Mesenchymal stem cell (in vitro differentiated cells and primary cell): ENCODE measurements at regions not wholly inside any gene's neighbourhood (a gene's known extent, or its start where the extent isn't known, plus 50 kb on each side); places are given as distances from the start of the nearest gene placed in this dataset.

Experiments
- DNase-seq: peaks from one replicate; pipeline ENCODE4 v3.0.0-alpha.2; 2013
- H2AFZ ChIP-seq: one replicate; pipeline ENCODE4 v1.6.1; 2013; ENCODE audit warnings: low read depth, mild to moderate bottlenecking, control low read depth, inconsistent platforms, low read length, moderate library complexity
- H2AK5ac ChIP-seq: 2 replicates; pipeline ENCODE4 v1.6.1; 2013; ENCODE audit warnings: low read length, moderate library complexity, mild to moderate bottlenecking, inconsistent platforms; ENCODE audit not compliant: severe bottlenecking
- H2BK120ac ChIP-seq: one replicate; pipeline ENCODE4 v1.6.1; 2013; ENCODE audit warnings: low read depth, mild to moderate bottlenecking, inconsistent platforms, low read length, moderate library complexity
- H2BK12ac ChIP-seq, 2 experiments: one replicate each; pipeline ENCODE4 v1.6.1; 2013; ENCODE audit warnings: inconsistent platforms in 2 of 2, low read length in 2 of 2, mild to moderate bottlenecking in 2 of 2, moderate library complexity in 2 of 2, control low read depth in 1 of 2
- H2BK15ac ChIP-seq: one replicate; pipeline ENCODE4 v1.6.1; 2013; ENCODE audit warnings: mild to moderate bottlenecking, low read depth, inconsistent platforms; ENCODE audit not compliant: poor library complexity, severe bottlenecking
- H2BK5ac ChIP-seq: 2 replicates; pipeline ENCODE4 v1.6.1; 2013; ENCODE audit warnings: low read depth, mild to moderate bottlenecking, low read length, control low read depth, inconsistent platforms; ENCODE audit not compliant: poor library complexity, severe bottlenecking
- H3K14ac ChIP-seq, 2 experiments: one replicate each; pipeline ENCODE4 v1.6.1; 2013; ENCODE audit warnings: inconsistent platforms in 2 of 2, low read length in 2 of 2, control low read depth in 1 of 2, mild to moderate bottlenecking in 1 of 2, moderate library complexity in 1 of 2
- H3K18ac ChIP-seq, 2 experiments: one replicate each; pipeline ENCODE4 v1.6.1; 2013; ENCODE audit warnings: inconsistent platforms in 2 of 2, low read length in 2 of 2, control low read depth in 1 of 2, low read depth in 1 of 2, mild to moderate bottlenecking in 1 of 2
- H3K23ac ChIP-seq, 2 experiments: one replicate each; pipeline ENCODE4 v1.6.1; 2013; ENCODE audit warnings: inconsistent platforms in 2 of 2, low read length in 2 of 2, mild to moderate bottlenecking in 2 of 2, moderate library complexity in 2 of 2, control low read depth in 1 of 2
- H3K27ac ChIP-seq: 2 replicates; pipeline ENCODE4 v1.5.1; 2013; ENCODE audit warnings: mild to moderate bottlenecking, moderate library complexity, low read length, control low read depth, inconsistent platforms; ENCODE audit not compliant: poor library complexity, severe bottlenecking
- H3K27me3 ChIP-seq, 2 experiments: 2 replicates each; pipeline versions ENCODE4 v1.6.1 to v1.7.0; 2013; ENCODE audit warnings: low read length in 2 of 2, mild to moderate bottlenecking in 2 of 2, moderate library complexity in 2 of 2, control low read depth in 1 of 2, inconsistent platforms in 1 of 2; ENCODE audit not compliant: control insufficient read depth in 1 of 2, insufficient read depth in 1 of 2
- H3K36me3 ChIP-seq, 2 experiments: 2 replicates each; pipeline versions ENCODE4 v1.6.1 to v1.7.0; 2013; ENCODE audit warnings: low read length in 2 of 2, control low read depth in 1 of 2, inconsistent platforms in 1 of 2, low read depth in 1 of 2, mild to moderate bottlenecking in 1 of 2; ENCODE audit not compliant: insufficient read depth in 2 of 2, control insufficient read depth in 1 of 2
- H3K4ac ChIP-seq, 2 experiments: one replicate each; pipeline ENCODE4 v1.6.1; 2013; ENCODE audit warnings: inconsistent platforms in 2 of 2, low read length in 2 of 2, mild to moderate bottlenecking in 2 of 2, moderate library complexity in 2 of 2, control low read depth in 1 of 2, low read depth in 1 of 2
- H3K4me1 ChIP-seq: 2 replicates; pipeline ENCODE4 v1.6.1; 2013; ENCODE audit warnings: low read depth, low read length, control low read depth; ENCODE audit not compliant: control insufficient read depth, insufficient read depth
- H3K4me2 ChIP-seq: 2 replicates; pipeline ENCODE4 v1.6.1; 2013; ENCODE audit warnings: low read length, mild to moderate bottlenecking, inconsistent platforms; ENCODE audit not compliant: poor library complexity, severe bottlenecking
- H3K4me3 ChIP-seq, 2 experiments: 2 replicates each; pipeline versions ENCODE4 v1.5.1 to v1.7.0; 2013; ENCODE audit warnings: low read length in 2 of 2, mild to moderate bottlenecking in 2 of 2, control low read depth in 1 of 2, low read depth in 1 of 2; ENCODE audit not compliant: insufficient read depth in 1 of 2
- H3K79me1 ChIP-seq: replicated peaks from 2 replicates; pipeline ENCODE4 v1.6.1; 2013; ENCODE audit warnings: mild to moderate bottlenecking, control low read depth, low read length, inconsistent platforms; ENCODE audit not compliant: poor library complexity, severe bottlenecking
- H3K9ac ChIP-seq: 2 replicates; pipeline ENCODE4 v1.7.0; 2013; ENCODE audit warnings: mild to moderate bottlenecking, low read length, moderate library complexity
- H3K9me3 ChIP-seq: 2 replicates; pipeline ENCODE4 v1.7.0; 2013; ENCODE audit warnings: mild to moderate bottlenecking, low read length; ENCODE audit not compliant: control insufficient read depth
- H4K8ac ChIP-seq: one replicate; pipeline ENCODE4 v1.6.1; 2013; ENCODE audit warnings: inconsistent platforms, mild to moderate bottlenecking, low read length, moderate library complexity
- H4K91ac ChIP-seq: one replicate; pipeline ENCODE4 v1.6.1; 2013; ENCODE audit warnings: mild to moderate bottlenecking, low read length, inconsistent platforms
- WGBS: methylation state at CpG from one replicate; pipeline ENCODE4 v1.1.7; 2013; ENCODE audit warnings: mixed read lengths; 5-methylcytosine and 5-hydroxymethylcytosine counted together

GRCh38 chr5:135213027-135213386 lies 179.0 kb upstream of the PITX1 start:
- no peaks in the 10 kb centered on the region for H3K9me3 ChIP-seq
- H3K4me2 ChIP-seq, result no peak overlapping the region
- H3K4me3 ChIP-seq, result no peak overlapping the region
- H3K36me3 ChIP-seq, result no peaks in the 10 kb centered on the region
- no peak for DNase-seq
- H4K91ac ChIP-seq, result no peak overlapping the region
- no peak overlapping the region for H4K8ac ChIP-seq
- no peaks in the 10 kb centered on the region for H3K79me1 ChIP-seq
- H3K14ac ChIP-seq, result no peak overlapping the region
- H3K27me3 ChIP-seq, result peaks cover 4 to 8% of the 10 kb centered on the region in 2 experiments
- H2BK120ac ChIP-seq, result no peak overlapping the region
- H3K4me1 ChIP-seq, result peaks cover 10% of the 10 kb centered on the region
- peak overlapping the region in 1 of 2 experiments; percentile 13 for H3K4ac ChIP-seq
- WGBS, result 88% methylated on average over 5 of the region's 5 CpGs
- no peak overlapping the region for H2AK5ac ChIP-seq
- no peak overlapping the region for H2AFZ ChIP-seq
- H3K18ac ChIP-seq, result peak overlapping the region in 1 of 2 experiments; percentile 59
- no peak overlapping the region for H2BK15ac ChIP-seq
- H2BK5ac ChIP-seq, result no peak overlapping the region
- H3K9ac ChIP-seq, result no peak overlapping the region
- H2BK12ac ChIP-seq, result no peak overlapping the region
- no peak overlapping the region for H3K23ac ChIP-seq
- H3K27ac ChIP-seq, result no peak overlapping the region

GRCh38 chr5:135212361-135213026 lies 178.5 kb upstream of the PITX1 start:
- no peak overlapping the region for H2BK120ac ChIP-seq
- no peak overlapping the region for H3K4me3 ChIP-seq
- H3K23ac ChIP-seq, result no peak overlapping the region
- H3K27me3 ChIP-seq, result peaks cover 0 to 8% of the 10 kb centered on the region in 2 experiments
- no peak overlapping the region for H3K9ac ChIP-seq
- DNase-seq, result no peak
- peak overlapping the region in 1 of 2 experiments; percentile 0 for H3K14ac ChIP-seq
- 89% methylated on average over 10 of the region's 10 CpGs for WGBS
- peak overlapping the region; percentile 26 to 28 for H3K18ac ChIP-seq
- H2BK12ac ChIP-seq, result peak overlapping the region; percentile 57 to 69
- H2AFZ ChIP-seq, result no peak overlapping the region
- no peak overlapping the region for H2AK5ac ChIP-seq
- no peaks in the 10 kb centered on the region for H3K9me3 ChIP-seq
- H2BK15ac ChIP-seq, result peak overlapping the region; percentile 4
- no peak overlapping the region for H4K8ac ChIP-seq
- H3K36me3 ChIP-seq, result no peaks in the 10 kb centered on the region
- H3K79me1 ChIP-seq, result no peaks in the 10 kb centered on the region
- peak overlapping the region in 1 of 2 experiments; percentile 75 for H3K4ac ChIP-seq
- no peak overlapping the region for H2BK5ac ChIP-seq
- H3K27ac ChIP-seq, result no peak overlapping the region
- H3K4me1 ChIP-seq, result peaks cover 10% of the 10 kb centered on the region
- no peak overlapping the region for H3K4me2 ChIP-seq
- peak overlapping the region; percentile 43 for H4K91ac ChIP-seq

GRCh38 chr5:135211791-135212190 lies 177.8 kb upstream of the PITX1 start:
- Histone ChIP-seq H3K4me2 (no peak overlapping the region), H3K23ac (no peak overlapping the region), H2BK120ac (no peak overlapping the region), H3K79me1 (no peaks in the 10 kb centered on the region), H3K9ac (no peak overlapping the region), H4K91ac (no peak overlapping the region), H2AFZ (no peak overlapping the region), H2AK5ac (no peak overlapping the region), H3K9me3 (no peaks in the 10 kb centered on the region), H3K14ac (peak overlapping the region in 1 of 2 experiments; percentile 44), H4K8ac (no peak overlapping the region), H3K27me3 (peaks cover 0 to 8% of the 10 kb centered on the region in 2 experiments), H3K18ac (peak overlapping the region in 1 of 2 experiments; percentile 83), H3K36me3 (no peaks in the 10 kb centered on the region), H2BK12ac (peak overlapping the region in 1 of 2 experiments; percentile 79), H2BK15ac (no peak overlapping the region), H3K27ac (no peak overlapping the region), H3K4me3 (no peak overlapping the region), H2BK5ac (no peak overlapping the region), H3K4me1 (peaks cover 10% of the 10 kb centered on the region), H3K4ac (no peak overlapping the region)
- WGBS, result 98% methylated on average over 2 of the region's 2 CpGs
- no peak for DNase-seq

- Histone ChIP-seq H2AK5ac (no peak overlapping the region), H2BK12ac (peak overlapping the region in 1 of 2 experiments; percentile 78), H2BK120ac (no peak overlapping the region), H3K18ac (peak overlapping the region in 1 of 2 experiments; percentile 49), H2AFZ (no peak overlapping the region), H3K79me1 (no peaks in the 10 kb centered on the region), H3K4ac (no peak overlapping the region), H3K27ac (no peak overlapping the region), H3K14ac (no peak overlapping the region), H3K36me3 (no peaks in the 10 kb centered on the region), H3K27me3 (peaks cover 0 to 8% of the 10 kb centered on the region in 2 experiments), H4K91ac (no peak overlapping the region), H4K8ac (peak overlapping the region; percentile 38), H3K4me1 (peaks cover 10% of the 10 kb centered on the region), H2BK5ac (no peak overlapping the region), H3K9ac (no peak overlapping the region), H3K4me2 (no peak overlapping the region), H3K23ac (no peak overlapping the region), H3K9me3 (no peaks in the 10 kb centered on the region), H3K4me3 (peak overlapping the region in 1 of 2 experiments; percentile 5), H2BK15ac (no peak overlapping the region)
- peak; percentile 50 for DNase-seq
- 82% methylated on average over 8 of the region's 9 CpGs for whole genome bisulfite sequencing
These were observed 177.2 kb upstream of the PITX1 start for GRCh38 chr5:135211083-135211790.
